Liver (tissue), 8 donors: ENCODE measurements at regions not wholly inside any gene's neighbourhood (a gene's known extent, or its start where the extent isn't known, plus 50 kb on each side); places are given as distances from the start of the nearest gene placed in this dataset.

Source experiments
- DNase-seq: peaks from one replicate; pipeline ENCODE4 v3.0.0-alpha.2; 2017; ENCODE audit warnings: low spot score
- H3K27ac ChIP-seq, 2 donors: one replicate each; pipeline ENCODE4 v1.7.0; 2013; ENCODE audit warnings: inconsistent platforms in 2 of 2, low read length in 2 of 2, control low read depth in 1 of 2, low read depth in 1 of 2, mild to moderate bottlenecking in 1 of 2
- H3K27me3 ChIP-seq, 4 donors: one replicate each; pipeline versions ENCODE4 v1.6.1 to v1.7.0; 2013; ENCODE audit warnings: low read length in 3 of 4, inconsistent platforms in 1 of 4, mild to moderate bottlenecking in 1 of 4, moderate library complexity in 1 of 4; ENCODE audit not compliant: control insufficient read depth in 4 of 4, insufficient read depth in 4 of 4
- H3K36me3 ChIP-seq, 4 donors: one replicate each; pipeline versions ENCODE4 v1.6.1 to v1.7.0; 2013; ENCODE audit warnings: low read length in 3 of 4, mild to moderate bottlenecking in 3 of 4, low read depth in 1 of 4, moderate library complexity in 1 of 4; ENCODE audit not compliant: control insufficient read depth in 4 of 4, insufficient read depth in 3 of 4
- H3K4me1 ChIP-seq, 4 donors: one replicate each; pipeline versions ENCODE4 v1.6.1 to v1.7.0; 2013; ENCODE audit warnings: low read length in 3 of 4, mild to moderate bottlenecking in 3 of 4, moderate library complexity in 1 of 4; ENCODE audit not compliant: control insufficient read depth in 4 of 4, insufficient read depth in 4 of 4
- H3K4me3 ChIP-seq, 3 donors: one replicate each; pipeline versions ENCODE4 v1.6.1 to v1.7.0; 2013; ENCODE audit warnings: low read length in 3 of 3, control low read depth in 1 of 3, low read depth in 1 of 3, mild to moderate bottlenecking in 1 of 3
- H3K9ac ChIP-seq, 2 donors: one replicate each; pipeline ENCODE4 v1.7.0; 2013; ENCODE audit warnings: low read length in 2 of 2, mild to moderate bottlenecking in 2 of 2, moderate library complexity in 2 of 2, control low read depth in 1 of 2, low read depth in 1 of 2
- H3K9me3 ChIP-seq, 4 donors: one replicate each; pipeline versions ENCODE4 v1.6.1 to v1.7.0; 2013; ENCODE audit warnings: low read length in 3 of 4; ENCODE audit not compliant: control insufficient read depth in 4 of 4
- ATF3 ChIP-seq: IDR thresholded peaks from 2 replicates; pipeline ENCODE4 v1.6.1; 2016; ENCODE audit warnings: antibody characterized with exemption
- EGR1 ChIP-seq, 2 donors: IDR thresholded peaks; 2 replicates each; pipeline ENCODE4 v1.6.1; 2016 to 2018; ENCODE audit warnings: antibody characterized with exemption in 2 of 2, low read depth in 2 of 2
- FOXA1 ChIP-seq: IDR thresholded peaks from 2 replicates; pipeline ENCODE4 v1.6.1; 2016; ENCODE audit warnings: antibody characterized with exemption
- FOXA2 ChIP-seq: IDR thresholded peaks from 2 replicates; pipeline ENCODE4 v1.6.1; 2016; ENCODE audit warnings: antibody characterized with exemption
- GABPA ChIP-seq, 2 donors: IDR thresholded peaks in 1 of 2; conservative IDR thresholded peaks in 1 of 2; 2 replicates each; pipeline ENCODE4 v1.6.1; 2016; ENCODE audit warnings: antibody characterized with exemption in 2 of 2, mild to moderate bottlenecking in 1 of 2, moderate library complexity in 1 of 2
- HNF4A ChIP-seq, 2 donors: conservative IDR thresholded peaks; 2 replicates each; pipeline ENCODE4 v1.6.1; 2016; ENCODE audit warnings: antibody characterized with exemption in 2 of 2, mild to moderate bottlenecking in 2 of 2
- JUND ChIP-seq, 2 donors: IDR thresholded peaks; 2 replicates each; pipeline ENCODE4 v1.6.1; 2016; ENCODE audit warnings: antibody characterized with exemption in 2 of 2
- NR2F2 ChIP-seq: IDR thresholded peaks from 2 replicates; pipeline ENCODE4 v1.6.1; 2016; ENCODE audit warnings: antibody characterized with exemption
- RAD21 ChIP-seq, 2 donors: IDR thresholded peaks; 2 replicates each; pipeline ENCODE4 v1.6.1; 2016; ENCODE audit warnings: antibody characterized with exemption in 2 of 2, mild to moderate bottlenecking in 2 of 2
- RXRA ChIP-seq, 2 donors: IDR thresholded peaks; 2 replicates each; pipeline ENCODE4 v1.6.1; 2017 to 2018; ENCODE audit warnings: antibody characterized with exemption in 2 of 2, mild to moderate bottlenecking in 1 of 2
- SP1 ChIP-seq: IDR thresholded peaks from 2 replicates; pipeline ENCODE4 v1.6.1; 2018; ENCODE audit warnings: antibody characterized with exemption, mild to moderate bottlenecking
- TAF1 ChIP-seq: conservative IDR thresholded peaks from 2 replicates; pipeline ENCODE4 v1.6.1; 2016; ENCODE audit warnings: antibody characterized with exemption, mild to moderate bottlenecking
- YY1 ChIP-seq: IDR thresholded peaks from 2 replicates; pipeline ENCODE4 v1.6.1; 2016; ENCODE audit warnings: antibody characterized with exemption, mild to moderate bottlenecking
- WGBS: extraction: QIAGEN DNeasy Blood & Tissue Kit; methylation state at CpG from one replicate; pipeline ENCODE4 v1.1.7; 2013; 5-methylcytosine and 5-hydroxymethylcytosine counted together
- TF ChIP-seq, protein P1 (sequence below): IDR thresholded peaks from 2 replicates; pipeline ENCODE4 v1.6.1; 2016; ENCODE audit warnings: antibody characterized with exemption
- TF ChIP-seq, protein P2 (sequence below): IDR thresholded peaks from 2 replicates; pipeline ENCODE4 v1.6.1; 2016; ENCODE audit warnings: antibody characterized with exemption, mild to moderate bottlenecking
- TF ChIP-seq, protein P3 (sequence below): IDR thresholded peaks from 2 replicates; pipeline ENCODE4 v1.6.1; 2016; ENCODE audit warnings: antibody characterized with exemption
- TF ChIP-seq, protein P4 (sequence below): fragments of 150-350 bp; IDR thresholded peaks from 2 replicates; pipeline ENCODE4 v1.5.1; 2017; ENCODE audit warnings: improper control_type of control experiment, low read depth, low read length; ENCODE audit not compliant: missing input control
- donor health status: healthy.
- donor health status: healthy.
- donor health status: healthy.
- donor health status: healthy.
- donor health status: healthy.

- TF ChIP-seq, protein P1, sequence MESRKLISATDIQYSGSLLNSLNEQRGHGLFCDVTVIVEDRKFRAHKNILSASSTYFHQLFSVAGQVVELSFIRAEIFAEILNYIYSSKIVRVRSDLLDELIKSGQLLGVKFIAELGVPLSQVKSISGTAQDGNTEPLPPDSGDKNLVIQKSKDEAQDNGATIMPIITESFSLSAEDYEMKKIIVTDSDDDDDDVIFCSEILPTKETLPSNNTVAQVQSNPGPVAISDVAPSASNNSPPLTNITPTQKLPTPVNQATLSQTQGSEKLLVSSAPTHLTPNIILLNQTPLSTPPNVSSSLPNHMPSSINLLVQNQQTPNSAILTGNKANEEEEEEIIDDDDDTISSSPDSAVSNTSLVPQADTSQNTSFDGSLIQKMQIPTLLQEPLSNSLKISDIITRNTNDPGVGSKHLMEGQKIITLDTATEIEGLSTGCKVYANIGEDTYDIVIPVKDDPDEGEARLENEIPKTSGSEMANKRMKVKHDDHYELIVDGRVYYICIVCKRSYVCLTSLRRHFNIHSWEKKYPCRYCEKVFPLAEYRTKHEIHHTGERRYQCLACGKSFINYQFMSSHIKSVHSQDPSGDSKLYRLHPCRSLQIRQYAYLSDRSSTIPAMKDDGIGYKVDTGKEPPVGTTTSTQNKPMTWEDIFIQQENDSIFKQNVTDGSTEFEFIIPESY: no peak
- TF ChIP-seq FOXA1: no peak
Measured at GRCh38 chr12:97630356-97630755, 167.8 kb downstream of the RMST start (continued).

DNA sequence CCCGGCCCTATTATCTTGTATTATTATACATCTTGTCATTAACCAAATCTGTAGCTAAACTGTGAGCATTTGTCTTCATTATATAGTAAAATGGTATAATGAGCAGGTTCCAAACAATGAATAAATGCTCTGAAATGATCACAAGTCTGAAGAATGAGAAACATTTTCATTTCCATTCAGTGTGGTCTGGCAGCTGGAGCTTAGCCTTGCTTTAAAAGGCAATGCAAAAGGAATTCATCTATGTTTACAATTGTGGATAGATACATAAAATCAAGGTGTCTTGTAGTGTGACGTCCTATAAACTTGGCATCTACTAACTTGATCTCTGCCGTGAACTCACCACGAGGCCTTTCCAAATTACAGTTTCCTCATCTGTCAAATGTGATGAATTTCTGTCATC, 168.3 kb downstream of the RMST start:
- Histone ChIP-seq H3K27me3 (no peaks in the 10 kb centered on the region), H3K27ac (no peak overlapping the region), H3K36me3 (no peaks in the 10 kb centered on the region), H3K4me3 (no peak overlapping the region), H3K4me1 (no peaks in the 10 kb centered on the region), H3K9ac (no peak overlapping the region), H3K9me3 (no peaks in the 10 kb centered on the region)
- TF ChIP-seq HNF4A (conservative IDR thresholded peaks at IDR 0.05): no peak
- no peak for TF ChIP-seq FOXA2
- TF ChIP-seq ATF3: no peak
- no peak for TF ChIP-seq JUND (IDR thresholded peaks at IDR 0.05)
- TF ChIP-seq, protein P2, sequence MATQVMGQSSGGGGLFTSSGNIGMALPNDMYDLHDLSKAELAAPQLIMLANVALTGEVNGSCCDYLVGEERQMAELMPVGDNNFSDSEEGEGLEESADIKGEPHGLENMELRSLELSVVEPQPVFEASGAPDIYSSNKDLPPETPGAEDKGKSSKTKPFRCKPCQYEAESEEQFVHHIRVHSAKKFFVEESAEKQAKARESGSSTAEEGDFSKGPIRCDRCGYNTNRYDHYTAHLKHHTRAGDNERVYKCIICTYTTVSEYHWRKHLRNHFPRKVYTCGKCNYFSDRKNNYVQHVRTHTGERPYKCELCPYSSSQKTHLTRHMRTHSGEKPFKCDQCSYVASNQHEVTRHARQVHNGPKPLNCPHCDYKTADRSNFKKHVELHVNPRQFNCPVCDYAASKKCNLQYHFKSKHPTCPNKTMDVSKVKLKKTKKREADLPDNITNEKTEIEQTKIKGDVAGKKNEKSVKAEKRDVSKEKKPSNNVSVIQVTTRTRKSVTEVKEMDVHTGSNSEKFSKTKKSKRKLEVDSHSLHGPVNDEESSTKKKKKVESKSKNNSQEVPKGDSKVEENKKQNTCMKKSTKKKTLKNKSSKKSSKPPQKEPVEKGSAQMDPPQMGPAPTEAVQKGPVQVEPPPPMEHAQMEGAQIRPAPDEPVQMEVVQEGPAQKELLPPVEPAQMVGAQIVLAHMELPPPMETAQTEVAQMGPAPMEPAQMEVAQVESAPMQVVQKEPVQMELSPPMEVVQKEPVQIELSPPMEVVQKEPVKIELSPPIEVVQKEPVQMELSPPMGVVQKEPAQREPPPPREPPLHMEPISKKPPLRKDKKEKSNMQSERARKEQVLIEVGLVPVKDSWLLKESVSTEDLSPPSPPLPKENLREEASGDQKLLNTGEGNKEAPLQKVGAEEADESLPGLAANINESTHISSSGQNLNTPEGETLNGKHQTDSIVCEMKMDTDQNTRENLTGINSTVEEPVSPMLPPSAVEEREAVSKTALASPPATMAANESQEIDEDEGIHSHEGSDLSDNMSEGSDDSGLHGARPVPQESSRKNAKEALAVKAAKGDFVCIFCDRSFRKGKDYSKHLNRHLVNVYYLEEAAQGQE: no peak
- TF ChIP-seq NR2F2: no peak
- no peak for TF ChIP-seq GABPA (IDR thresholded peaks at IDR 0.05 in 1 of 2, conservative IDR thresholded peaks at IDR 0.05 in 1 of 2)
- TF ChIP-seq RXRA (IDR thresholded peaks at IDR 0.05): no peak
- TF ChIP-seq TAF1: no peak
- TF ChIP-seq, protein P3, sequence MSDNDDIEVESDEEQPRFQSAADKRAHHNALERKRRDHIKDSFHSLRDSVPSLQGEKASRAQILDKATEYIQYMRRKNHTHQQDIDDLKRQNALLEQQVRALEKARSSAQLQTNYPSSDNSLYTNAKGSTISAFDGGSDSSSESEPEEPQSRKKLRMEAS: no peak
- no peak for TF ChIP-seq RAD21 (IDR thresholded peaks at IDR 0.05)
- TF ChIP-seq FOXA1: no peak
- TF ChIP-seq EGR1 (IDR thresholded peaks at IDR 0.05; ENCODE audit: low read depth in 2 of 2): no peak
- TF ChIP-seq SP1: no peak
- TF ChIP-seq, protein P1: no peak
- TF ChIP-seq YY1: no peak
- TF ChIP-seq, protein P4, sequence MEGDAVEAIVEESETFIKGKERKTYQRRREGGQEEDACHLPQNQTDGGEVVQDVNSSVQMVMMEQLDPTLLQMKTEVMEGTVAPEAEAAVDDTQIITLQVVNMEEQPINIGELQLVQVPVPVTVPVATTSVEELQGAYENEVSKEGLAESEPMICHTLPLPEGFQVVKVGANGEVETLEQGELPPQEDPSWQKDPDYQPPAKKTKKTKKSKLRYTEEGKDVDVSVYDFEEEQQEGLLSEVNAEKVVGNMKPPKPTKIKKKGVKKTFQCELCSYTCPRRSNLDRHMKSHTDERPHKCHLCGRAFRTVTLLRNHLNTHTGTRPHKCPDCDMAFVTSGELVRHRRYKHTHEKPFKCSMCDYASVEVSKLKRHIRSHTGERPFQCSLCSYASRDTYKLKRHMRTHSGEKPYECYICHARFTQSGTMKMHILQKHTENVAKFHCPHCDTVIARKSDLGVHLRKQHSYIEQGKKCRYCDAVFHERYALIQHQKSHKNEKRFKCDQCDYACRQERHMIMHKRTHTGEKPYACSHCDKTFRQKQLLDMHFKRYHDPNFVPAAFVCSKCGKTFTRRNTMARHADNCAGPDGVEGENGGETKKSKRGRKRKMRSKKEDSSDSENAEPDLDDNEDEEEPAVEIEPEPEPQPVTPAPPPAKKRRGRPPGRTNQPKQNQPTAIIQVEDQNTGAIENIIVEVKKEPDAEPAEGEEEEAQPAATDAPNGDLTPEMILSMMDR: no peak
- DNase-seq: no peak
- WGBS: 66% methylated on average over 4 of the region's 4 CpGs
